Suprapubic skin (tissue), 4 donors: ENCODE measurements at regions not wholly inside any gene's neighbourhood (a gene's known extent, or its start where the extent isn't known, plus 50 kb on each side); places are given as distances from the start of the nearest gene placed in this dataset.

Experiments used
- DNase-seq, 2 donors: peaks; one replicate each; pipeline ENCODE4 v3.0.0-alpha.2; 2019; ENCODE audit warnings: low spot score in 2 of 2
- H3K27ac ChIP-seq: fragments of 200-600 bp; sonication (generic); one replicate; pipeline ENCODE4 v1.5.1; 2019
- H3K27me3 ChIP-seq: fragments of 200-600 bp; sonication (generic); one replicate; pipeline ENCODE4 v1.5.1; 2019
- H3K36me3 ChIP-seq: fragments of 200-600 bp; sonication (generic); one replicate; pipeline ENCODE4 v1.5.1; 2019
- H3K4me1 ChIP-seq: fragments of 200-600 bp; sonication (generic); one replicate; pipeline ENCODE4 v1.5.1; 2019
- H3K4me3 ChIP-seq: fragments of 200-600 bp; sonication (generic); one replicate; pipeline ENCODE4 v1.5.1; 2019; ENCODE audit warnings: mild to moderate bottlenecking
- H3K9me3 ChIP-seq: fragments of 200-600 bp; sonication (generic); one replicate; pipeline ENCODE4 v1.5.1; 2019
- CTCF ChIP-seq, 2 donors: fragments of 200-600 bp in 1 of 2; fragments of 450-650 bp in 1 of 2; sonication (generic) in 1 of 2; IDR thresholded peaks; one replicate each; pipeline ENCODE4 v1.5.1; 2016 to 2019; ENCODE audit warnings: antibody characterized with exemption in 2 of 2, mild to moderate bottlenecking in 1 of 2, moderate library complexity in 1 of 2
- EP300 ChIP-seq: sonication (generic); formaldehyde crosslinking; IDR thresholded peaks from one replicate; pipeline ENCODE4 v1.6.1; 2017; ENCODE audit warnings: antibody characterized with exemption
- POLR2A ChIP-seq, 2 donors: fragments of 450-650 bp; IDR thresholded peaks; one replicate each; pipeline ENCODE4 v1.6.1; 2017; ENCODE audit warnings: antibody characterized with exemption in 2 of 2, mild to moderate bottlenecking in 2 of 2, moderate library complexity in 2 of 2
- POLR2AphosphoS5 ChIP-seq, 3 donors: sonication (generic); formaldehyde crosslinking; IDR thresholded peaks; one replicate each; pipeline ENCODE4 v1.6.1; 2017; ENCODE audit warnings: antibody characterized with exemption in 3 of 3
- WGBS: methylation state at CpG from one replicate; pipeline ENCODE4 v1.1.5; 2018; 5-methylcytosine and 5-hydroxymethylcytosine counted together

GRCh38 chr3:87973906-87974305 lies 84.9 kb downstream of the CGGBP1 start:
- DNase-seq = no peak
- 80% methylated on average over 5 of the region's 5 CpGs for WGBS
- no peak for TF ChIP-seq CTCF (IDR thresholded peaks at IDR 0.05)
- no peak for TF ChIP-seq EP300
- TF ChIP-seq POLR2AphosphoS5 (IDR thresholded peaks at IDR 0.05) = no peak
- no peak for TF ChIP-seq POLR2A (IDR thresholded peaks at IDR 0.05)
- Histone ChIP-seq H3K4me1 (no peaks in the 10 kb centered on the region), H3K27ac (no peak overlapping the region), H3K36me3 (no peaks in the 10 kb centered on the region), H3K4me3 (no peak overlapping the region), H3K9me3 (no peaks in the 10 kb centered on the region), H3K27me3 (no peaks in the 10 kb centered on the region)

DNA sequence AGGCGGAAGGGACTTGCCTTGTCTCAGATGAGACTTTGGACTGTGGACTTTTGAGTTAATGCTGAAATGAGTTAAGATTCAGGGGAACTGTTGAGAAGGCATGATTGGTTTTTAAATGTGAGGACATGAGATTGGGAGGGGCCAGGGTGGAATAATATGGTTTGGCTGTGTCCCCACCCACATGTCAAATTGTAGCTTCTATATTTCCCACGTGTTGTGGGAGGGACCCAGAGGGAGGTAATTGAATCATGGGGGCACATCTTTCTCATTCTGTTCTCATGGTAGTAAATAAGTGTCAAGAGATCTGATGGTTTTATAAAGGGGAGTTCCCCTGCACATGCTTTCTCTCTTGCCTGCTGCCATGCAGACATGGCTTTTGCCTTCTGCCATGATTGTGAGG lies 89.2 kb downstream of the CGGBP1 start:
- 55% methylated on average over 2 of the region's 2 CpGs for WGBS
- no peak for DNase-seq
- no peaks in the 10 kb centered on the region for H3K4me1 ChIP-seq
- H3K36me3 ChIP-seq = no peaks in the 10 kb centered on the region
- no peak overlapping the region for H3K27ac ChIP-seq
- H3K27me3 ChIP-seq = no peaks in the 10 kb centered on the region
- TF ChIP-seq EP300 = no peak
- TF ChIP-seq POLR2A (IDR thresholded peaks at IDR 0.05) = no peak
- TF ChIP-seq CTCF (IDR thresholded peaks at IDR 0.05) = no peak
- no peak for TF ChIP-seq POLR2AphosphoS5 (IDR thresholded peaks at IDR 0.05)
- H3K9me3 ChIP-seq = no peaks in the 10 kb centered on the region
- H3K4me3 ChIP-seq = no peak overlapping the region

DNA sequence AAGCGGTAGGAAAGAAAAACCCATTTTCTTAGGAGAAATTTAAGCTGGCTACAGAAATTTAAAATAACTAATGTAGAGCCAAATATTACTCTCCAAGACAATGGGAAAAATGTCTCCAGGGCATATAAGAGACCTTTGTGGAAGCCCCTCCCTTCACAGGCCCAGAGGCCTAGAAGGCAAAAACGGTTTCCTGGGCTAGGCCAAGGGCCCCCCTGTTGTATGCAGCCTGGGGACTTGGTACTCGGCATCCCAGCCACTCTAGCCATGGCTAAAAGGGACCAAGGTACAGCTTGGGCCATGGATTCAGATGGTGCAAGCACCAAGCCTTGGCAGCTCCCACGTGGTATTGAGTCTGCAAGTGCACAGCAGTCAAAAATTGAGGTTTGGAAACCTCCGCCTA lies 90.1 kb downstream of the CGGBP1 start:
- no peak for DNase-seq
- no peak for TF ChIP-seq POLR2A (IDR thresholded peaks at IDR 0.05)
- TF ChIP-seq POLR2AphosphoS5 (IDR thresholded peaks at IDR 0.05) = no peak
- no peaks in the 10 kb centered on the region for H3K9me3 ChIP-seq

GRCh38 chr3:87958289-87958688 lies 100.5 kb downstream of the CGGBP1 start:
- H3K4me1 ChIP-seq = no peaks in the 10 kb centered on the region
- 73% methylated on average over 1 of the region's 1 CpG for WGBS
- TF ChIP-seq CTCF (IDR thresholded peaks at IDR 0.05) = no peak
- no peaks in the 10 kb centered on the region for H3K9me3 ChIP-seq
- no peaks in the 10 kb centered on the region for H3K36me3 ChIP-seq
- no peaks in the 10 kb centered on the region for H3K27me3 ChIP-seq
- H3K4me3 ChIP-seq = no peak overlapping the region
- H3K27ac ChIP-seq = no peak overlapping the region
- no peak for DNase-seq

More for the DNA sequence above, 90.1 kb downstream of the CGGBP1 start:
- WGBS = 82% methylated on average over 5 of the region's 5 CpGs
- Histone ChIP-seq H3K27ac (no peak overlapping the region), H3K4me1 (no peaks in the 10 kb centered on the region), H3K36me3 (no peaks in the 10 kb centered on the region), H3K27me3 (no peaks in the 10 kb centered on the region), H3K4me3 (no peak overlapping the region)

- Histone ChIP-seq H3K27me3 (no peaks in the 10 kb centered on the region), H3K27ac (no peak overlapping the region), H3K36me3 (no peaks in the 10 kb centered on the region), H3K4me3 (no peak overlapping the region), H3K9me3 (no peaks in the 10 kb centered on the region), H3K4me1 (no peaks in the 10 kb centered on the region)
- WGBS = 95% methylated on average over 1 of the region's 1 CpG
- no peak for DNase-seq
- TF ChIP-seq POLR2AphosphoS5 (IDR thresholded peaks at IDR 0.05) = no peak
- TF ChIP-seq POLR2A (IDR thresholded peaks at IDR 0.05) = no peak
- TF ChIP-seq CTCF (IDR thresholded peaks at IDR 0.05) = no peak
- TF ChIP-seq EP300 = no peak
These were observed 101.2 kb downstream of the CGGBP1 start for GRCh38 chr3:87957575-87957974.

- no peaks in the 10 kb centered on the region for H3K36me3 ChIP-seq
- no peak for DNase-seq
- 57% methylated on average over 1 of the region's 1 CpG for WGBS
- no peak overlapping the region for H3K4me3 ChIP-seq
- no peaks in the 10 kb centered on the region for H3K27me3 ChIP-seq
- H3K9me3 ChIP-seq = no peaks in the 10 kb centered on the region
- TF ChIP-seq CTCF (IDR thresholded peaks at IDR 0.05) (no peak), POLR2A (IDR thresholded peaks at IDR 0.05) (no peak), POLR2AphosphoS5 (IDR thresholded peaks at IDR 0.05) (no peak), EP300 (no peak)
- H3K27ac ChIP-seq = no peak overlapping the region
- no peaks in the 10 kb centered on the region for H3K4me1 ChIP-seq
These were observed 109.0 kb downstream of the CGGBP1 start for GRCh38 chr3:87949879-87950208.
